ENCODE measurements at regions not wholly inside any gene's neighbourhood (a gene's known extent, or its start where the extent isn't known, plus 50 kb on each side); places are given as distances from the start of the nearest gene placed in this dataset.

GRCh38 chr5:169408731-169409130, 107.8 kb upstream of the SLIT3 start (continued):
- TF ChIP-seq ARID1B (IDR thresholded peaks at IDR 0.05) = no peak
- no peak for TF ChIP-seq PHB (CRISPR knock-in tag; IDR thresholded peaks at IDR 0.05)

GRCh38 chr5:169408171-169408570, 107.2 kb upstream of the SLIT3 start:
- Histone ChIP-seq H3K4me3 (no peak overlapping the region), H3K9me3 (replicated peaks; ENCODE audit: control insufficient read depth, insufficient read depth, low read depth, low read length) (no peaks in the 10 kb centered on the region), H3K36me3 (ENCODE audit: control insufficient read depth, insufficient read depth, low read length) (no peaks in the 10 kb centered on the region), H2AFZ (ENCODE audit: low read depth, low read length) (no peak overlapping the region), H4K20me1 (replicated peaks; ENCODE audit: control insufficient read depth, insufficient read depth, low read length) (no peaks in the 10 kb centered on the region), H3K9me1 (ENCODE audit: control insufficient read depth, insufficient read depth, low read length) (no peaks in the 10 kb centered on the region), H3K79me2 (ENCODE audit: control insufficient read depth, insufficient read depth, low read length) (no peaks in the 10 kb centered on the region), H3K4me2 (ENCODE audit: insufficient read depth, low read length) (no peak overlapping the region), H3K4me1 (replicated peaks in 1 of 2; ENCODE audit: control insufficient read depth in 2 of 2, insufficient read depth in 2 of 2, low read length in 2 of 2) (no peaks in the 10 kb centered on the region), H3K27me3 (ENCODE audit: control insufficient read depth in 2 of 2, insufficient read depth in 2 of 2, low read length in 2 of 2) (no peaks in the 10 kb centered on the region), H3K27ac (ENCODE audit: extremely low read depth, low read depth, low read length) (no peak overlapping the region), H3K9ac (ENCODE audit: insufficient read depth in 1 of 2, low read depth in 2 of 2, low read length in 2 of 2) (no peak overlapping the region)
- in situ Hi-C loops (cut with MboI) (no loop called here), intact Hi-C loops (cut with micrococcal nuclease) (no loop called here)
- no peak for DNase-seq (ENCODE audit: extremely low read depth in 1 of 4, low spot score in 3 of 4)
- no peak for ATAC-seq
- FAIRE-seq = no peak
- BruUV-seq (replicated peaks) = no TSS peak
- POLR2A ChIA-PET = no interaction called here
- WGBS (ENCODE audit: insufficient coverage, low coverage, missing lambda C conversion rate) = 2% methylated on average over 4 of the region's 4 CpGs
- TF ChIP-seq KAT2B (IDR thresholded peaks at IDR 0.05; ENCODE audit: low read depth, low read length) (no peak), USF2 (CRISPR knock-in tag; IDR thresholded peaks at IDR 0.05) (no peak), E2F8 (IDR thresholded peaks at IDR 0.05; ENCODE audit: low read depth, partially characterized antibody) (no peak)
- CTCF ChIA-PET (ENCODE audit: low intra/inter-chr PET ratio) = no interaction called here

Data from K562 (cell line).